Smooth muscle cell (in vitro differentiated cells): ENCODE measurements at regions not wholly inside any gene's neighbourhood (a gene's known extent, or its start where the extent isn't known, plus 50 kb on each side); places are given as distances from the start of the nearest gene placed in this dataset.

Experiments
- DNase-seq: peaks from one replicate; lab custom pipeline; 2025; ENCODE audit not compliant: unreplicated experiment; lab: John Stamatoyannopoulos, UW
- H2AFZ ChIP-seq: fragments of 200-600 bp; sonication (generic); 2 replicates; pipeline ENCODE4 v1.6.0; 2016; ENCODE audit warnings: antibody characterized with exemption, low read depth, mild to moderate bottlenecking
- H3F3A ChIP-seq: fragments of 200-600 bp; sonication (generic); 2 replicates; pipeline ENCODE4 v1.6.0; 2017; ENCODE audit warnings: antibody characterized with exemption, low read depth
- H3K27ac ChIP-seq: fragments of 200-600 bp; sonication (generic); 2 replicates; pipeline ENCODE4 v1.5.1; 2016; ENCODE audit warnings: low read depth, mild to moderate bottlenecking
- H3K27me3 ChIP-seq: fragments of 200-600 bp; sonication (generic); 2 replicates; pipeline ENCODE4 v1.6.1; 2016; ENCODE audit warnings: low read depth, mild to moderate bottlenecking
- H3K36me3 ChIP-seq: fragments of 200-600 bp; sonication (generic); 2 replicates; pipeline ENCODE4 v1.5.1; 2016; ENCODE audit warnings: low read depth
- H3K4me1 ChIP-seq: fragments of 200-600 bp; sonication (generic); 2 replicates; pipeline ENCODE4 v1.5.1; 2016; ENCODE audit warnings: low read depth
- H3K4me2 ChIP-seq: fragments of 200-600 bp; sonication (generic); 2 replicates; pipeline ENCODE4 v1.6.0; 2016; ENCODE audit warnings: mild to moderate bottlenecking
- H3K4me3 ChIP-seq: fragments of 200-600 bp; sonication (generic); 2 replicates; pipeline ENCODE4 v1.5.1; 2016; ENCODE audit warnings: mild to moderate bottlenecking
- H3K79me2 ChIP-seq: fragments of 200-600 bp; sonication (generic); 2 replicates; pipeline ENCODE4 v1.6.0; 2016; ENCODE audit warnings: low read depth, mild to moderate bottlenecking
- H3K9ac ChIP-seq: fragments of 200-600 bp; sonication (generic); 2 replicates; pipeline ENCODE4 v1.6.0; 2016; ENCODE audit warnings: low read depth
- H3K9me3 ChIP-seq: fragments of 200-600 bp; sonication (generic); replicated peaks from 2 replicates; pipeline ENCODE4 v1.5.1; 2016; ENCODE audit warnings: low read depth
- H4K20me1 ChIP-seq: fragments of 200-600 bp; sonication (generic); 2 replicates; pipeline ENCODE4 v1.6.0; 2016; ENCODE audit warnings: low read depth
- CTCF ChIP-seq: fragments of 200-600 bp; sonication (generic); IDR thresholded peaks from 2 replicates; pipeline ENCODE4 v1.5.1; 2017; ENCODE audit warnings: borderline replicate concordance, mild to moderate bottlenecking, antibody characterized with exemption; ENCODE audit not compliant: insufficient read depth, poor library complexity, severe bottlenecking
- WGBS: methylation state at CpG from one replicate; pipeline ENCODE4 v1.1.7; 2016; ENCODE audit warnings: low lambda C conversion rate; 5-methylcytosine and 5-hydroxymethylcytosine counted together

- no peaks in the 10 kb centered on the region for H4K20me1 ChIP-seq
- no peaks in the 10 kb centered on the region for H3K27me3 ChIP-seq
- no peak overlapping the region for H3K4me3 ChIP-seq
- H3K27ac ChIP-seq, result no peak overlapping the region
- no peak for TF ChIP-seq CTCF
- no peak overlapping the region for H3K4me2 ChIP-seq
- no peaks in the 10 kb centered on the region for H3K79me2 ChIP-seq
- no peak overlapping the region for H2AFZ ChIP-seq
- 73% methylated on average over 5 of the region's 5 CpGs for WGBS
- H3K9me3 ChIP-seq, result no peaks in the 10 kb centered on the region
- no peaks in the 10 kb centered on the region for H3K36me3 ChIP-seq
- H3K4me1 ChIP-seq, result no peaks in the 10 kb centered on the region
- H3K9ac ChIP-seq, result no peak overlapping the region
- no peaks in the 10 kb centered on the region for H3F3A ChIP-seq
- DNase-seq, result no peak
Observed at GRCh38 chr12:46089414-46090162, 99.2 kb upstream of the SCAF11 start.

GRCh38 chr12:46087916-46088439 is 97.6 kb upstream of the SCAF11 start:
- H3K27me3 ChIP-seq, result no peaks in the 10 kb centered on the region
- H3K4me2 ChIP-seq, result no peak overlapping the region
- no peaks in the 10 kb centered on the region for H4K20me1 ChIP-seq
- DNase-seq, result no peak
- H2AFZ ChIP-seq, result no peak overlapping the region
- H3K27ac ChIP-seq, result no peak overlapping the region
- no peaks in the 10 kb centered on the region for H3K79me2 ChIP-seq
- H3K9ac ChIP-seq, result no peak overlapping the region
- no peak overlapping the region for H3K4me3 ChIP-seq
- H3K36me3 ChIP-seq, result no peaks in the 10 kb centered on the region
- WGBS, result 70% methylated on average over 1 of the region's 1 CpG
- H3F3A ChIP-seq, result no peaks in the 10 kb centered on the region
- TF ChIP-seq CTCF, result no peak
- no peaks in the 10 kb centered on the region for H3K4me1 ChIP-seq
- H3K9me3 ChIP-seq, result no peaks in the 10 kb centered on the region

GRCh38 chr12:46084666-46085631 is 94.6 kb upstream of the SCAF11 start:
- Histone ChIP-seq H3K27me3 (no peaks in the 10 kb centered on the region), H3F3A (no peaks in the 10 kb centered on the region), H3K36me3 (no peaks in the 10 kb centered on the region), H3K4me3 (no peak overlapping the region), H3K4me1 (no peaks in the 10 kb centered on the region), H4K20me1 (no peaks in the 10 kb centered on the region), H3K79me2 (no peaks in the 10 kb centered on the region), H2AFZ (no peak overlapping the region), H3K4me2 (no peak overlapping the region), H3K9ac (no peak overlapping the region), H3K27ac (no peak overlapping the region), H3K9me3 (no peaks in the 10 kb centered on the region)
- WGBS, result 72% methylated on average over 7 of the region's 7 CpGs
- no peak for TF ChIP-seq CTCF
- DNase-seq, result no peak
